ENCODE measurements at regions not wholly inside any gene's neighbourhood (a gene's known extent, or its start where the extent isn't known, plus 50 kb on each side); places are given as distances from the start of the nearest gene placed in this dataset.

DNA sequence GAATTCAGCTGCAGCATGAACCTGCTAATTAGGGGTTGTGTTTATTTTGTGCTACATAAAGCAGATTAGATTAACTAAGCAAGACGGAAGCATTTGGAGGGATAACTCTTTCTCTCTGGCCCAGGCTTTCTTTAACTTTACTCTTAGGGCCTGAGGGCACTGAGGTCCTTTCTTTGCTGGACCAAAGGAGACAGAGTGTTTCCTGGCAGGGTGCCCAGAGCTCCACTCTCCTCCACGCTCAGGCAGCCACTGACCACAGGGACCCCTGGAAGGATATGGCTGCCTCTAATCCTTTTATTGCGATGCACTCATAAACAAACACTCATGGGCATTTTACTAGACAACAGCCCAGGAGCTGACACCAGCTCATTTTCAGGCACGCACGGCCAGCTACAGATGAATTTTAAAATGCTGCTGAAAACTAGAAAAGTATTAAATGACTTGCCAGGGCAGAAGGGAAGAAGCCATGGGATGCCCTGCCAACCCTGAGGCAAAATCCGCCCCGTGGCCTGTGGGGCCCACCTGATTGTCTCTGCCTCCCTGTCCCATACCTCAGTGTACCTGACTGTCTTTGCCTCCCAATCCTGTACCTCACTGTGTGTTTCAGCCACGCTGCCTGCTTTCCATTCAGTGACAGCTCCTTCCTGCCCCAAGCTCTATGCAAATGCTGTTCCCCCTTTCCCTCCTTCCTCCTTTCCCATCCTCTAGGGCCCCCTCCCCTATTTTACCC is 192.6 kb upstream of the NAV2 start:
- TF ChIP-seq, protein P1, sequence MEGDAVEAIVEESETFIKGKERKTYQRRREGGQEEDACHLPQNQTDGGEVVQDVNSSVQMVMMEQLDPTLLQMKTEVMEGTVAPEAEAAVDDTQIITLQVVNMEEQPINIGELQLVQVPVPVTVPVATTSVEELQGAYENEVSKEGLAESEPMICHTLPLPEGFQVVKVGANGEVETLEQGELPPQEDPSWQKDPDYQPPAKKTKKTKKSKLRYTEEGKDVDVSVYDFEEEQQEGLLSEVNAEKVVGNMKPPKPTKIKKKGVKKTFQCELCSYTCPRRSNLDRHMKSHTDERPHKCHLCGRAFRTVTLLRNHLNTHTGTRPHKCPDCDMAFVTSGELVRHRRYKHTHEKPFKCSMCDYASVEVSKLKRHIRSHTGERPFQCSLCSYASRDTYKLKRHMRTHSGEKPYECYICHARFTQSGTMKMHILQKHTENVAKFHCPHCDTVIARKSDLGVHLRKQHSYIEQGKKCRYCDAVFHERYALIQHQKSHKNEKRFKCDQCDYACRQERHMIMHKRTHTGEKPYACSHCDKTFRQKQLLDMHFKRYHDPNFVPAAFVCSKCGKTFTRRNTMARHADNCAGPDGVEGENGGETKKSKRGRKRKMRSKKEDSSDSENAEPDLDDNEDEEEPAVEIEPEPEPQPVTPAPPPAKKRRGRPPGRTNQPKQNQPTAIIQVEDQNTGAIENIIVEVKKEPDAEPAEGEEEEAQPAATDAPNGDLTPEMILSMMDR (IDR thresholded peaks at IDR 0.05; ENCODE audit: low read length, missing control alignments): no peak
- no peak for DNase-seq (ENCODE audit: low read depth)
- no peak overlapping the region for H3K4me3 ChIP-seq (replicated peaks; ENCODE audit: low read depth, low read length)

DNA sequence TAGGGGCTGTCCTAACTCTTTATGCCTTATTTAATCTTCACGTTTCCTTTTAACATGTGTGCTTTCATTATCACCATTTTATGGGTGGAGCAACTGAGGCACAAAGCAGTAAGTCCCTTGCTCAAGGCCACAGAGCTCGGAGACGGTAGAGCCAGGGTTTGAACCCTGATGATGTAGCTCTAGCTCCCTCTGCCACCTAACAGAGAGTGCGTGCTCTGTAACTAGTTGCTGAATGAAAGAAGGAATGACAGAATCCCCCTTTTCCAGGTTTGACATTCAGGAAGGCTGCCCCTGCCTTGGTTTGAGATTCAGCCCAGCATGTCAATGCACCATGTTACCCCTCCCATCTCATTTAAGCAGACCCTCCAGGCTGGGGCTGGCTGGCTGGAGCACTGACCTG is 193.3 kb upstream of the NAV2 start:
- TF ChIP-seq, protein P1 (IDR thresholded peaks at IDR 0.05; ENCODE audit: low read length, missing control alignments): no peak
- no peak for DNase-seq (ENCODE audit: low read depth)
- H3K4me3 ChIP-seq (replicated peaks; ENCODE audit: low read depth, low read length): no peak overlapping the region

DNA sequence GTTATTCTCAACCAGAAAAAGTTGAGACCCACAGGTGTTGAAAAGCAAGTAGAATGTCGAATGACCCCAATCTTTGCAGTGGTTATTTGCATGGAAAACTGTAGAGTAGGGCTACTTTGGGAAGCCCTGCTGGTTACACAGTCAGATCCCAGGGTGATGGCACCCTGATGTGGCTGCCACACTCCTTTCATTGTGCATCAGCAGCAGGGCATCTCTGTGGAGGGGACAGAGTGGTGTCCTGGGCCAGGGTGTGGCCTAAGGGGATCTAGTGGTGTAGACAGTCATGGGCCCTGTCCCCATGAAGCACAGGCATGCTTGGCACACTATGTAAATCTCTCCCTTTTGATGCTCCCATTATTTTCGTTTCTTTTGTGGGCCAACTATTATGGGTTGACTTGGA is 199.4 kb upstream of the NAV2 start:
- no peak for DNase-seq (ENCODE audit: low read depth)
- H3K4me3 ChIP-seq (replicated peaks; ENCODE audit: low read depth, low read length): no peak overlapping the region
- TF ChIP-seq, protein P1 (IDR thresholded peaks at IDR 0.05; ENCODE audit: low read length, missing control alignments): no peak

DNA sequence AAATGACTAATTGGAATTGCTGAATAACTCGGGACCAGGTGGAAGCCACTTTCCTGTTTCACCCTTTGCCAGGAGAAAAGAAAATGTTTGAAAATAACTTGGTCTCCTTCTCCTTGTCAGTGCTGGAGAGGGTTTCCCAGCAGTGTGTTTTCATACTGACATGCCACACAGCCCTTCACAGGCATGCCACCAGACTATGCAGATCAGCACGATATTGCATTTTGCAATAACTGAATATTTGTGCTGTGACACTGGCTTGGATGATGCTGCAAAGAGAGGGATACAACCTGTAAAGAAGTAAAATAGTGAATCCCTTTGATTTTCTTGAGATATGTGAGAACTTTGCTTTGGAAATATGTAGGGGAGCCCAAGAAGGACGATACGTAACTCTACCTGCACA is 200.0 kb upstream of the NAV2 start:
- TF ChIP-seq, protein P1 (IDR thresholded peaks at IDR 0.05; ENCODE audit: low read length, missing control alignments): no peak
- DNase-seq (ENCODE audit: low read depth): no peak
- H3K4me3 ChIP-seq (replicated peaks; ENCODE audit: low read depth, low read length): no peak overlapping the region

DNA sequence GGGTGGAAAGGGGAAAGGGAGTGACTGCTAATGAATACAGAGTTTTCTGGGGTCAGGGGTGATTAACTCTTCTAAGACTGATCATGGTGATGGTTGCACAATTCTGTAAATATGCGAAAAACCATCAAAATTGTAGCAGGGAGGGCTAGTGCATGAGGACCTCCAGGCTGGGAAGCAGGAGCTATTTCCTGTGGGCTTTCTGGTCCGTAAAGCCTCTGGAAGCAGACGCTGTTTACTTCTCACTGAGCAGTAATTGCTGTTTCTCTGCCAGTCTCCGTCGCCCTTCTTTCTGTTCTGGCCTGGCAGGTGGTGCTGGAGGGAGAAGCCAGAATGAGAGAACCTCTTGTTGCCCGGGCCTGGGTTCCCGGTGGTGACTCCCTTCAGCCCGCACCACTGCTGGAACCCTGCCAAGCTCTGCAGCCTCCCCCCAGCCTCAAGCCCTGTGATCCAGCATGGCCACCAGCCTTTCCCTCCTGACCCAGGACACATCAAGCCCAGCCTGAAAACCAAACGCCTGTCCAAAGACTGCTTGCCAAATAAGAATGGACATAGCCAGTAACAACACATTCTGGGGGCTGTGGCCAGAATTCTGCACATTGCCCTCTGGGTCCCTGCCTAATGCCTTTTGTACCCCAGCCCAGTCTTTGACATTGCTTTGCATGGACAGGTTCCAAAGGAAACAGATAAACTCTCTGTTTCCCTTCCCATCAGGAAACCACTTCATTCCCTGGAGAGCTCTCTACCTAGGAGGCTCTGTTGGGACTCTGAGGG is 201.0 kb upstream of the NAV2 start:
- peak; percentile 50 for DNase-seq (ENCODE audit: low read depth)

DNA sequence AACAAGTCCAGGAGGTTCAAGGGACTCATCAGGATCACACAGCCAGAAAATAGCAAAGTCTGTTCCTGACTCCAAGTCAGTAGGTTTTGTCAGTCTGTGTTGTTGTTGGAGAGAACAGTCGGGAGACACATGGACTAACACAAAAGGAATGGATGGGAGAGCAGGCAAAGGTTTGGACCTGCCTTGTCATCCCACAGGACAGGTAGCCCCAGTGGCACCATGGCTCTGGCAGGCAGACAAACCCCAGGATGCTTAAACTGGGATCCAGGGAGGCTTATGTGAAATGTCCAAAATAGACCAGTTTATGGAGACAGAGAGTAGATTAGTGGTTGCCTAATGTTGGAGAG is 201.6 kb upstream of the NAV2 start:
- TF ChIP-seq, protein P1 (IDR thresholded peaks at IDR 0.05; ENCODE audit: low read length, missing control alignments): no peak
- DNase-seq (ENCODE audit: low read depth): no peak

More for the DNA sequence above, 201.0 kb upstream of the NAV2 start:
- no peak overlapping the region for H3K4me3 ChIP-seq (replicated peaks; ENCODE audit: low read depth, low read length)
- TF ChIP-seq, protein P1 (IDR thresholded peaks at IDR 0.05; ENCODE audit: low read length, missing control alignments): no peak

More for the DNA sequence above, 201.6 kb upstream of the NAV2 start:
- no peak overlapping the region for H3K4me3 ChIP-seq (replicated peaks; ENCODE audit: low read depth, low read length)
